Epithelial cell of proximal tubule (primary cell): ENCODE measurements at regions not wholly inside any gene's neighbourhood (a gene's known extent, or its start where the extent isn't known, plus 50 kb on each side); places are given as distances from the start of the nearest gene placed in this dataset.

Experiments used
- DNase-seq: peaks from one replicate; pipeline ENCODE4 v3.0.0-alpha.2; 2011; ENCODE audit warnings: low read depth
- H3K4me3 ChIP-seq: 2 replicates; pipeline ENCODE4 v1.5.1; 2011; ENCODE audit warnings: low read depth, mild to moderate bottlenecking, low read length
- TF ChIP-seq, protein P1 (sequence below): conservative IDR thresholded peaks from 2 replicates; pipeline ENCODE4 v1.5.1; 2012; ENCODE audit warnings: low read depth, mild to moderate bottlenecking, low read length

DNA sequence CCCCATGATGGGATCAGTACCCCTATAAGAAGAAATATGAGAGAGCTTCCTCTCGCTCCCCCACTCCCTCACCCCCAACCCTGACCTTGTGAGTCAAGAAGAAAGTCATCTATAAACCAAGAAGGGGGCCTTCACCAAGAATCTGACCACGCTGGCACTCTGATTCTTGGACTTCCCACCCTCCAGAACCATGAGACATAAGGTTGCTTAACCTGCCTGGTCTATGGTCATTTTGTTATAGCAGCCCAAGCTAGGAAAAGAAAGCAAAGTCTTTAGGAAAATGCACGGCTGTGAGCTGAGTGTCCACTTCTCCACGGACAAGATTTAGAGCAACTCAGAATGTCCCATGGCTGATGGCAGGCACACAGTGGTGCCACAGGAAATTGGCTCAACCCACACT, 333.5 kb downstream of the SOX9 start:
- H3K4me3 ChIP-seq: no peak overlapping the region
- TF ChIP-seq, protein P1, sequence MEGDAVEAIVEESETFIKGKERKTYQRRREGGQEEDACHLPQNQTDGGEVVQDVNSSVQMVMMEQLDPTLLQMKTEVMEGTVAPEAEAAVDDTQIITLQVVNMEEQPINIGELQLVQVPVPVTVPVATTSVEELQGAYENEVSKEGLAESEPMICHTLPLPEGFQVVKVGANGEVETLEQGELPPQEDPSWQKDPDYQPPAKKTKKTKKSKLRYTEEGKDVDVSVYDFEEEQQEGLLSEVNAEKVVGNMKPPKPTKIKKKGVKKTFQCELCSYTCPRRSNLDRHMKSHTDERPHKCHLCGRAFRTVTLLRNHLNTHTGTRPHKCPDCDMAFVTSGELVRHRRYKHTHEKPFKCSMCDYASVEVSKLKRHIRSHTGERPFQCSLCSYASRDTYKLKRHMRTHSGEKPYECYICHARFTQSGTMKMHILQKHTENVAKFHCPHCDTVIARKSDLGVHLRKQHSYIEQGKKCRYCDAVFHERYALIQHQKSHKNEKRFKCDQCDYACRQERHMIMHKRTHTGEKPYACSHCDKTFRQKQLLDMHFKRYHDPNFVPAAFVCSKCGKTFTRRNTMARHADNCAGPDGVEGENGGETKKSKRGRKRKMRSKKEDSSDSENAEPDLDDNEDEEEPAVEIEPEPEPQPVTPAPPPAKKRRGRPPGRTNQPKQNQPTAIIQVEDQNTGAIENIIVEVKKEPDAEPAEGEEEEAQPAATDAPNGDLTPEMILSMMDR: no peak
- no peak for DNase-seq

- TF ChIP-seq, protein P1: no peak
- DNase-seq: no peak
- no peak overlapping the region for H3K4me3 ChIP-seq
These were observed 334.7 kb downstream of the SOX9 start for GRCh38 chr17:72455562-72455961.

DNA sequence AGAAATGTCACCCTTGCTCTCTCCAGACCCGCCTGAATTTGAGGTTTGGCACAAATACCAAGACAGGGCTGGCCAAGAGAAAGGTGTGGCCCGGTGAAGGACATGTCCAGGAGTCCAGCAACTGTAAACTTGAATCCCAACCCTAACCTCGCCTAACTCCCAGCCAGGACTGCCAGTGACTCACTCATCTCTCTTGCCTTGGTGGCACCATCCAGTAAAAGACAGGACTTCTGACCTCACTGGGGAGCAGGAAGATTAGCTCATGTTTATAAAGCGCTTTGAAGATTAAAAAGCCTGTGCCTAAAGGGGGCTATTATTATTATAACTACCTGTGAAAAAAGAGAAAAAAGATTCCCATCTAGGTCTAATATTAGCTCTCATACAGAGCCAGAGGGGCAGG, 335.3 kb downstream of the SOX9 start:
- TF ChIP-seq, protein P1: no peak
- no peak overlapping the region for H3K4me3 ChIP-seq
- peak; percentile 45 for DNase-seq

GRCh38 chr17:72457712-72458111, 336.9 kb downstream of the SOX9 start:
- TF ChIP-seq, protein P1: no peak
- DNase-seq: no peak
- H3K4me3 ChIP-seq: no peak overlapping the region

- no peak for DNase-seq
- no peak overlapping the region for H3K4me3 ChIP-seq
- TF ChIP-seq, protein P1: no peak
These were observed 337.5 kb downstream of the SOX9 start for GRCh38 chr17:72458301-72458700.

GRCh38 chr17:72460711-72461110, 339.9 kb downstream of the SOX9 start:
- TF ChIP-seq, protein P1: no peak
- H3K4me3 ChIP-seq: no peak overlapping the region
- no peak for DNase-seq

DNA sequence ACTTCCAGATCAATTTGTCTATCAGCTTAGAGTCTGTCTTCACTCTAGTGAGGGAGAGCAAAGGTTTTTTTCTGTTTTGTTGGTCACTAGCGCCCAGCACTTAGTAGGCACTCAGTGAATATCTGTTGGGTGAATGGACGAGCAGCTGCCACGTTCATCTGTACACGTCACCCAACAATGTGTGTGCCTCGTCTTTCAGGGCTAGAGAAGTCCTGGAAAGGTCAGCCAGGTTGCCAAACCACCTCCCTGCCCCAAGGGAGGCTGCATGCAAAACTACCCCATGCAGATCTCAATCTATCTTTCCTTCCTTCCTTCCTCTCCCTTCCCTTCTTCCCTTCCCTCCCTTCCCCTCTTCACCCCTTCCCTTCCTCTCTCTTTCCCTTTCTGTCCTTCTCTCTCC, 340.9 kb downstream of the SOX9 start:
- TF ChIP-seq, protein P1: no peak
- no peak overlapping the region for H3K4me3 ChIP-seq
- DNase-seq: no peak
